ENCODE measurements at regions not wholly inside any gene's neighbourhood (a gene's known extent, or its start where the extent isn't known, plus 50 kb on each side); places are given as distances from the start of the nearest gene placed in this dataset.
"Not testable (repeated sequence)": the region's sequence is repeated elsewhere in the genome, so short reads cannot be mapped to it uniquely, and the experiment has no call there.

- TF ChIP-seq EZH2phosphoT487 (IDR thresholded peaks at IDR 0.05; ENCODE audit: low read depth, severe bottlenecking, unreplicated experiment); EZH2 (IDR thresholded peaks at IDR 0.05; ENCODE audit: borderline replicate concordance): not testable (repeated sequence)
These were observed 394.2 kb upstream of the MTPN start for GRCh38 chr7:136371409-136371808.
